ENCODE measurements at regions not wholly inside any gene's neighbourhood (a gene's known extent, or its start where the extent isn't known, plus 50 kb on each side); places are given as distances from the start of the nearest gene placed in this dataset.

GRCh38 chr1:112070677-112071076 lies 81.2 kb upstream of the KCND3 start (continued):
- TF ChIP-seq CEBPZ (IDR thresholded peaks at IDR 0.05; ENCODE audit: low read depth, low read length) (no peak), RCOR1 (conservative IDR thresholded peaks at IDR 0.05; ENCODE audit: low read depth, low read length) (no peak), NR2F1 (conservative IDR thresholded peaks at IDR 0.05) (no peak)

GRCh38 chr1:112074711-112075110 lies 85.2 kb upstream of the KCND3 start:
- no peaks in the 10 kb centered on the region for H3K4me1 ChIP-seq (ENCODE audit: control insufficient read depth, insufficient read depth, low read length)
- ChIA-PET CTCF (no interaction called here), POLR2A (no interaction called here), SMC1A (ENCODE audit: uncharacterized antibody, unreplicated experiment) (no interaction called here), RAD21 (ENCODE audit: unreplicated experiment) (no interaction called here)
- H3K27ac ChIP-seq (ENCODE audit: control insufficient read depth, insufficient read depth): no peak overlapping the region
- no peak overlapping the region for H3K4me2 ChIP-seq (ENCODE audit: control insufficient read depth, insufficient read depth)
- no peaks in the 10 kb centered on the region for H4K20me1 ChIP-seq (ENCODE audit: control insufficient read depth, insufficient read depth)
- no peak overlapping the region for H2AFZ ChIP-seq (ENCODE audit: control insufficient read depth, low read depth, low read length)
- intact Hi-C loops (cut with micrococcal nuclease; ENCODE audit: unreplicated experiment): no loop called here
- no peak overlapping the region for H3K9ac ChIP-seq (ENCODE audit: control insufficient read depth, insufficient read depth, low read length)
- WGBS (ENCODE audit: insufficient coverage, insufficient replicate concordance, low lambda C conversion rate, missing lambda C conversion rate): 0% methylated on average over 1 of the region's 1 CpG
- no peak for DNase-seq (ENCODE audit: low read depth, low spot score)
- no peaks in the 10 kb centered on the region for H3K79me2 ChIP-seq (ENCODE audit: control insufficient read depth, insufficient read depth, low read length)
- H3K9me3 ChIP-seq (replicated peaks; ENCODE audit: control insufficient read depth, insufficient read depth, low read length): no peaks in the 10 kb centered on the region; the same call in 2 of the 3 replicates
- no peak for FAIRE-seq
- no peak for ATAC-seq
- in situ Hi-C loops (cut with MboI): no loop called here
- no TSS peak for BruUV-seq (replicated peaks)
- no peaks in the 10 kb centered on the region for H3K27me3 ChIP-seq (replicated peaks in 1 of 2; ENCODE audit: control insufficient read depth in 2 of 2, insufficient read depth in 2 of 2, low read length in 1 of 2)
- no peak overlapping the region for H3K4me3 ChIP-seq
- no peaks in the 10 kb centered on the region for H3K36me3 ChIP-seq (ENCODE audit: control insufficient read depth in 2 of 2, insufficient read depth in 2 of 2, low read length in 1 of 2)
- no peak for TF ChIP-seq TCF12 (IDR thresholded peaks at IDR 0.05; ENCODE audit: low read depth, low read length)
- no peak for TF ChIP-seq SKIL (IDR thresholded peaks at IDR 0.05; ENCODE audit: low read depth, poor library complexity, severe bottlenecking)
- no peak for TF ChIP-seq ZNF592 (IDR thresholded peaks at IDR 0.05)
- TF ChIP-seq STAT3 (IDR thresholded peaks at IDR 0.05; ENCODE audit: low read depth, low read length): no peak
- TF ChIP-seq POU2F2 (IDR thresholded peaks at IDR 0.05; ENCODE audit: borderline replicate concordance, low read depth, low read length): no peak
- TF ChIP-seq E2F4 (IDR thresholded peaks at IDR 0.05; ENCODE audit: low read depth, low read length): no peak
- TF ChIP-seq CBX3 (IDR thresholded peaks at IDR 0.05; ENCODE audit: borderline replicate concordance, low read depth): no peak
- no peak for TF ChIP-seq NR2C2 (IDR thresholded peaks at IDR 0.05; ENCODE audit: borderline replicate concordance, control insufficient read depth, insufficient read length, low read depth)
- no peak for TF ChIP-seq FOXM1 (IDR thresholded peaks at IDR 0.05; ENCODE audit: low read depth, low read length)

Data from GM12878 (cell line).